GM18507 (cell line): ENCODE measurements at regions not wholly inside any gene's neighbourhood (a gene's known extent, or its start where the extent isn't known, plus 50 kb on each side); places are given as distances from the start of the nearest gene placed in this dataset.
"Not testable (repeated sequence)": the region's sequence is repeated elsewhere in the genome, so short reads cannot be mapped to it uniquely, and the experiment has no call there.

ENCODE experiments used
- DNase-seq: peaks from one replicate; pipeline ENCODE4 v3.0.0; 2011; ENCODE audit warnings: low read depth; ENCODE audit not compliant: insufficient read length; ENCODE audit errors: extremely low spot score
- FAIRE-seq: peaks from 2 replicates; lab custom pipeline; 2011; peaks lifted over from hg19 to GRCh38; lab: Jason Lieb, UNC

DNA sequence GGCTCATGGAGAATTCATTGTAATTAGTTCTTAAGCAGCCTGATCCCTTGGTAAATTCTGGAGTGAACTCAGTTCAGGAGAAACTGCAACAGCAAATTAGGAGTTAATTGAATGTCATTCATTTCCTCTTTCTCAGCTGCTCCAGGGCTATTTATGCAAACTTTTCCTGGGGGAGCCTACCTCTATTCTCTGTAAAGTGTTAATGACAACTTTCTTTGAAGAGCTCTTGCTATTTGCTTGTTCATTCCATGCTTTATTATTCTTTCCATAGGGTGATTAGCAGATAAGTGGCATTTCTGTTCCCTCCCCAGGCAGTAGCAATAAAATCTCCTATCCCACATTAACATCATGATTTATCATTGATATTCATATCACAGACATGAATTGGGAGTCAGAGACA lies 267.6 kb upstream of the DDI1 start:
- no peak for FAIRE-seq
- DNase-seq: no peak

GRCh38 chr11:103773059-103773458 lies 263.4 kb upstream of the DDI1 start:
- DNase-seq (no peak), FAIRE-seq (no peak)

DNA sequence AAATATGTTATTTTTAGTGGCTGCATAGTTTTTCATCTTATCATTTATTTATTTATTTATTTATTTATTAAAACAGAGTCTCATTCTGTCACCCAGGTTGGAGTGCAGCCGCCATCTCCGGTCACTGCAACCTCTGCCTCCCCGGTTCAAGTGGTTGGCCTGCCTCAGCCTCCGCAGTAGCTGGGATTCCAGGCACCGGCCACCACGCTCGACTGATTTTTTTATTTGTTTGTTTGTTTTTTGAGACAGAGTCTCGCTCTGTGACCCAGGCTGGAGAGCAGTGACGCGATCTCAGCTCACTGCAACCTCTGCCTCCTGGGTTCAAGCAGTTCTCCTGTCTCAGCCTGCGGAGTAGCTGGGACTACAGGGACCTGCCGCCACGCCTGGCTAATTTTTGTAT lies 262.9 kb upstream of the DDI1 start:
- FAIRE-seq: no peak
- no peak for DNase-seq

GRCh38 chr11:103779054-103779453 lies 257.4 kb upstream of the DDI1 start:
- FAIRE-seq: no peak
- no peak for DNase-seq

- DNase-seq (no peak), FAIRE-seq (no peak)
Measured at GRCh38 chr11:103789952-103790351, 246.5 kb upstream of the DDI1 start.

- FAIRE-seq (no peak), DNase-seq (no peak)
Measured at GRCh38 chr11:103792981-103793468, 243.4 kb upstream of the DDI1 start.

GRCh38 chr11:103794262-103794661 lies 242.2 kb upstream of the DDI1 start:
- DNase-seq (no peak), FAIRE-seq (no peak)

DNA sequence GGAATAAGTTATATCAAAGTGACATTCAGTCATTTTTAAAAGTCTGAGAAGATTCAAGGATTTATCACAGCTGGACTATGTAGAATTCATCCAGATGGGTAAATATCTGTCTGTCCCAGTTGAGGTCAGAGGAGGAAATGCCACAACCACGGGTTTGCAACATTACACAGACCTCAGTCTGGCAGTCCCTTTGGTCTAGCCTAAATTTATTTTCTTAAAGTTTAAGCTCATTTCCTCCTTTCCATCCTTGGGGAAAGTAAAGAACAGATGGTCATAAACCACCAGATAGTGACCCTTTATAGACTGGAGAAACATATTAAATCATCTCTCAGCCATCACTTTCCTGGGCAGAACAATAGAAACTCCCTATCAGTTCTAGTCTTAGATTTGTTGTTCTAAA lies 238.4 kb upstream of the DDI1 start:
- no peak for DNase-seq
- FAIRE-seq: no peak

GRCh38 chr11:103798446-103798845 lies 238.0 kb upstream of the DDI1 start:
- DNase-seq: no peak
- no peak for FAIRE-seq

DNA sequence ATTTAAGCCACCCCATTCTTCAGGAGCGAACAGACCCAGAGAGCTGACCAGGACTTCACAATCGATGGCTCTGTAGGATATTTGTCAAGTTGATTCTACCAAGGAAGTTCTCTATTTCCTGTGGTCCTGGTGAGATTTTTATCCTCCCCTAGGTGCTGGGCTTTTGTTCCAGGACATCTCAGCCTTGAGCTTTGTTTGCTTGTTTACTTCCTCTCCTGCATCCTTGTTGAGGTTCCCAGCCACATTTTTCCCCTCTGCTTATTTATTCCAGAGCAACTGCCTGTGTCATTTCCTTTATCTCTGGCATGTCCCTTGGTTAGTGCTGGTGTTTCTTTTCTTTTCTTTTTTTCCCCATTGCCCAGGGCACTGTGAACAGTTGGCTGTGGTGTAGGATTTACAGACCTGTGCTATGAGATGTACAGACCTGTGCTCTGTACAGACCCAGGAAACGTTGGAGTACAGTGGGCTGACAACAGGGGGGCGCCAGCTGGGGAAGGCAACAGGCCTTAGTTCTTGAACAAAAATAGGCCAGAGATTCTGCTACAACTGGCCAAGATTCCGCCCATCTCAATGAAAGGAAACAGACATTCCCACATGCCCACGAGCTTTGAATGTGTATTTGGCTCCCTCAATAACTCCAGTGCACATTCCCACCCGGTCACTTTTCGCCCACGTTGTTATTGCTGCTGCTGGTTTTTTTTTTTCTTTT lies 235.9 kb upstream of the DDI1 start:
- FAIRE-seq: no peak
- DNase-seq: no peak

GRCh38 chr11:103803062-103803461 lies 233.4 kb upstream of the DDI1 start:
- DNase-seq: no peak
- FAIRE-seq: no peak

GRCh38 chr11:103805688-103806009 lies 230.8 kb upstream of the DDI1 start:
- DNase-seq: no peak
- no peak for FAIRE-seq

GRCh38 chr11:103806130-103806895 lies 230.1 kb upstream of the DDI1 start:
- DNase-seq (no peak), FAIRE-seq (no peak)

DNA sequence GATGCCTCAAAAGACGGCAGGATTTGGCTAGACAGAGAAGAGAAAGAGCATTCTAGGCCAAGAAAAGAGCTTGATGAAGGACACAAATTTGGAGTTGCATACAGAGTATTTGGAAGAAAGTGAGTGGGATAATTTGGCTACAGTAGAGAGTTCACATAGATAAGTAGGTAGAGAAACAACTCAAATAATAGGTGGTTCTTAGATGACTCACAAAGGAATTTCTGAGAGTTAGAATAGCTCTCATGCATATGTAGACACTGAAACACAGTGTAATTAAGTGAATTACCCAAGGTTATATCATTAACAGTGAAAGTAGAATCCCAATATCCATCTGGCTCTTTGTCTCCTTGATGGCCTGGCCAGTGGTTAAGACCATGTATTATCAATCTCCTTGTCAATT lies 228.6 kb upstream of the DDI1 start:
- DNase-seq: no peak

DNA sequence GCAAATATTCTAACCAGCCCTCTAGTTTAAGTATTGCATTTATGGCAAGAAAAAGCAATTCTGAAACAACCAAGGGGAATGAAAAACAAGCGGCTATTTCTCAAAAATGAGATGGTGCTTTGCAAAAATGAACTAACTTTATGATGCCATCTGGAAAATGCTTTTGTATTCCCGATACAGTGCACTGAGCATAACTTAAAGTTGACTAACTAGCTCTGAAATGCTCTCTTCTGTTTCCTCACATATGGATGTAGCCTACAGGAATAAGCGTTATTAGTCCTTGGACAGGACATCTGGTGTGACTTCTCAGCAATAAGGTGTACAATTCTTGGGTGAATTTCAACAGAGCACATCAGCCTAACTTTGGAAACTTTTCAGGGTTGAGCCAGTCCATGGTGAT lies 228.2 kb upstream of the DDI1 start:
- DNase-seq (no peak), FAIRE-seq (no peak)

More for the DNA sequence above, 228.6 kb upstream of the DDI1 start:
- FAIRE-seq: no peak

DNA sequence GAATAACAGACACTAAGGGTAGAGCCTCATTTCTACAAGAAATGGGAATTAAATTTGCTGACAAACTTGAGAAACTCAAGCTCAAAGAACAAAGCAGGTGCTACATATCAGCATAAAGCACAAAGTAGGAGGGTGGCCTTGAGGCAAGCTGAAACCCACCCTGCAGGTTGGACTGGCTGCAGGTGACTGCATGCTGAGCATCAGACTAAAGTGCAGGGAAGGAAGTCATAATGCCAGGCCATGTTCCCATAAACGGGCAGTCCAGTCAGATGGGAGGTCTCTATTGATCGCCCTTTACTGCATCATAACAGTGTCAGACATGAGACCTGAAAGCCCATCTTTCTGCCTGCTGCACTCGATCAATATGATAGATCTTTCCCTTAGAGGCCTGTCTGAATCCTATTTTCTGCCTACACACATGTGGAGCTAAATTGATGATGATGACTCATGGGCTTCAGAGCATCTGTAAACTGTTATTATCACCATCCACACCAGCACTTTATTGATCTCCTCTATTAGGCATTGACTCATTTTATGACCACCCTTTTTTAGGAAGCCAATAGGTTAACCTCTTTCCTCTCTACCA lies 224.5 kb upstream of the DDI1 start:
- FAIRE-seq (no peak), DNase-seq (no peak)

DNA sequence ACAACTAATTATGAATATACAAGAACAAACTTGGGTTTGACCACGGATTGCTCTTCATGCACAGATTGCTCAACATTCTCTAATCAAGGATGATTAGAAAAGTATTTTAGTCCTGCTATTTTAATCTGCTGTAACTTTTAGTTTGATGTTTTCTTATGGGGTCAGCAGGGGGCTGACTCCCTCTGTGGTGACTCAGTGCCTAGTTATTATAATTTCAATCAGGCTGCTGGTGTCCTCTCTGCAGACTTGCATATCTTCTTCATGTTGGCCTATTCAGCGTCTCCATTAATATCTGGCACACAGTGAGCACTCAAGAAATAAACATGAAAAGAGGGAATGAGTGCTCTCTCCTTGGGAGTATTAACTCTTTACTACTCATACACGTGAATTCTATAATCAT lies 223.8 kb upstream of the DDI1 start:
- FAIRE-seq: no peak
- DNase-seq: no peak

GRCh38 chr11:103820345-103820744 lies 216.1 kb upstream of the DDI1 start:
- not testable (repeated sequence) for DNase-seq, FAIRE-seq

DNA sequence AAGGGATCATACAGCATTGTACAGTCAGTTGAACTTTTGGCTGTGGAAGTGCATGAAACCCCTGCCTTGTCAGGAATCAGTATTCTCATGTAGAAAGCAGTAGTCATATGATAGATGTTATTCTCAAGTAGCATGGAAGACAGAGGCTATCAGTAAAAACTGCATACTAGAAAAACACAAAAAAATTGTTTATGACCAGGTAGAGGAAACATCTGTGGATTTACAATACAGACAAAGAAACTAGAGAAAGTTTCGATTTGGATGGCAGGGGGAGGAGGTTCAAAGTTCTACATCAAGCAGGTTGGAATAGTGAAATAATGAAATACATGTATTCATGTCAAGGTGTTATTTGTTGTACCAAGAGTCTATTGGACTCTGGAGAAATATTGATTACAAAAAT lies 212.3 kb upstream of the DDI1 start:
- DNase-seq (no peak), FAIRE-seq (no peak)

DNA sequence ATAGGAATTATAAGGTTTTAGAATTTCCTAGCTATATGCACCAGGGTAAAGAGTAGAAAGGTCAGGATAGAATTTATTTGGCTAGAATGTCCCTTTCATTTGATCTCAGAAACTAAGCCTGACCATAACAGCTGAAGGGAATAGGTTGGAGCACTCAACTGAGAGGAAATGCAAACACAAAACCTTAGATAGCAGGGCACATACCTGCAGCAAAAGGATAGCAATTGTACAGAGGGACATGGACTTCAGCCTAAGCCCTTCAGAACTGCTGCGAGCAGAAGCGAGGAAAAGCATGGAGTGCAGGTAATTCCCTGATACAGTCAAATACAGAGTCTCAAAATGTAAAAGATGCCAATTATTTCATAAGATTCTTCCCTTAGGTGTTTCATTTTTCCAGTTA lies 211.0 kb upstream of the DDI1 start:
- DNase-seq: no peak
- FAIRE-seq: no peak

- FAIRE-seq: no peak
- DNase-seq: no peak
Measured at GRCh38 chr11:103826856-103827255, 209.6 kb upstream of the DDI1 start.
